ENCODE measurements at regions not wholly inside any gene's neighbourhood (a gene's known extent, or its start where the extent isn't known, plus 50 kb on each side); places are given as distances from the start of the nearest gene placed in this dataset.

DNA sequence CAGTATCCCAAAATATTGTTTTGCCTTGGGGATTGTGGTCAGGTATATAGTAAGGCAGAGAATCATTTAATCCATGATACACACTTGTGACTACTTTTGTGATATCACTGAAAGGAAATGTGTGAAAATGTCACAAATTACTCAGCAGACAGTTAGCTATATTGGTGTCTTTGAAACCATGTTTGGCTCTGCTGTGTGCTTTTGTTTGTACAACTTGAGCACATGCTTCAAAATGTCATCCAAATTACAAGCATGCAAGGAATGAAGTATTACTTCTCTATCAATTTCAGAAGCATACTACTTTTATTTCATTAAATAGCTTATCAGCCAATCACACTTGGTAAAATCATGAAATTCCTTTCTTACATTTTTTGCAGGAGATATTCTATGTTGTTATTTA lies 619.0 kb upstream of the AGTR1 start:
- intact Hi-C loops (cut with DNase I), result no loop called here
- no peak for DNase-seq
- no peaks in the 10 kb centered on the region for H3K36me3 ChIP-seq (ENCODE audit: control insufficient read depth in 2 of 3, insufficient read depth in 3 of 3, low read length in 3 of 3)

DNA sequence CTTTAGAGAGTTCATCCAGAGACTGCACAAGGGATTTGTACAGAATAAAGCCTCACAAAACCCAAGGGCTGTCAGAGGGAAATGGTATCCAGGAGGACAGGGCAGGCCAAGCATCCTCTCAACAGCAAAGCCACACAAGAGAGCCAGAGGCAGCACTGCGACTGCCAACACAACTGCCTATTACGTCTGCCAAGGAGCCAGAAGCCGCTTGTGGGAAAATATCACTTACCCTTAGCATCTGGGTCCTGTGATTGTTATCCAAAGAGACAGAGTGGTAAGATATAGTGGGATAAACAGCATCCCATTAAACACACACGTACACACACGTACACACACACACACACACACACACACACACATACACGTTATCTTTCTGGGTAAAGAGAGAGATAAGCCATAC lies 618.3 kb upstream of the AGTR1 start:
- no peak for FAIRE-seq
- H3K9me3 ChIP-seq (ENCODE audit: control insufficient read depth in 2 of 3, insufficient read depth in 1 of 3, low read length in 3 of 3), result no peaks in the 10 kb centered on the region
- H3K4me1 ChIP-seq (ENCODE audit: control insufficient read depth in 2 of 3, insufficient read depth in 2 of 3, low read depth in 1 of 3, low read length in 3 of 3), result no peaks in the 10 kb centered on the region
- no peak for DNase-seq
- no peak overlapping the region for H3K9ac ChIP-seq (ENCODE audit: low read length in 3 of 3)
- intact Hi-C loops (cut with DNase I), result no loop called here
- TF ChIP-seq, protein P1, sequence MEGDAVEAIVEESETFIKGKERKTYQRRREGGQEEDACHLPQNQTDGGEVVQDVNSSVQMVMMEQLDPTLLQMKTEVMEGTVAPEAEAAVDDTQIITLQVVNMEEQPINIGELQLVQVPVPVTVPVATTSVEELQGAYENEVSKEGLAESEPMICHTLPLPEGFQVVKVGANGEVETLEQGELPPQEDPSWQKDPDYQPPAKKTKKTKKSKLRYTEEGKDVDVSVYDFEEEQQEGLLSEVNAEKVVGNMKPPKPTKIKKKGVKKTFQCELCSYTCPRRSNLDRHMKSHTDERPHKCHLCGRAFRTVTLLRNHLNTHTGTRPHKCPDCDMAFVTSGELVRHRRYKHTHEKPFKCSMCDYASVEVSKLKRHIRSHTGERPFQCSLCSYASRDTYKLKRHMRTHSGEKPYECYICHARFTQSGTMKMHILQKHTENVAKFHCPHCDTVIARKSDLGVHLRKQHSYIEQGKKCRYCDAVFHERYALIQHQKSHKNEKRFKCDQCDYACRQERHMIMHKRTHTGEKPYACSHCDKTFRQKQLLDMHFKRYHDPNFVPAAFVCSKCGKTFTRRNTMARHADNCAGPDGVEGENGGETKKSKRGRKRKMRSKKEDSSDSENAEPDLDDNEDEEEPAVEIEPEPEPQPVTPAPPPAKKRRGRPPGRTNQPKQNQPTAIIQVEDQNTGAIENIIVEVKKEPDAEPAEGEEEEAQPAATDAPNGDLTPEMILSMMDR (IDR thresholded peaks at IDR 0.05; ENCODE audit: borderline replicate concordance, extremely low read depth, insufficient read depth), result no peak
- H3K36me3 ChIP-seq (ENCODE audit: control insufficient read depth in 2 of 3, insufficient read depth in 3 of 3, low read length in 3 of 3), result no peaks in the 10 kb centered on the region
- H3K27ac ChIP-seq (ENCODE audit: low read depth in 2 of 2, low read length in 2 of 2), result no peak overlapping the region
- H3K27me3 ChIP-seq (ENCODE audit: control insufficient read depth, insufficient read depth, low read length), result no peaks in the 10 kb centered on the region
- H3K4me3 ChIP-seq (ENCODE audit: low read length in 3 of 3), result no peak overlapping the region

More for the DNA sequence above, 619.0 kb upstream of the AGTR1 start:
- Histone ChIP-seq H3K4me3 (ENCODE audit: low read length in 3 of 3) (no peak overlapping the region), H3K27me3 (ENCODE audit: control insufficient read depth, insufficient read depth, low read length) (no peaks in the 10 kb centered on the region), H3K27ac (ENCODE audit: low read depth in 2 of 2, low read length in 2 of 2) (no peak overlapping the region), H3K9me3 (ENCODE audit: control insufficient read depth in 2 of 3, insufficient read depth in 1 of 3, low read length in 3 of 3) (no peaks in the 10 kb centered on the region), H3K9ac (ENCODE audit: low read length in 3 of 3) (no peak overlapping the region), H3K4me1 (ENCODE audit: control insufficient read depth in 2 of 3, insufficient read depth in 2 of 3, low read depth in 1 of 3, low read length in 3 of 3) (no peaks in the 10 kb centered on the region)
- FAIRE-seq, result no peak
- TF ChIP-seq, protein P1 (IDR thresholded peaks at IDR 0.05; ENCODE audit: borderline replicate concordance, extremely low read depth, insufficient read depth), result no peak

DNA sequence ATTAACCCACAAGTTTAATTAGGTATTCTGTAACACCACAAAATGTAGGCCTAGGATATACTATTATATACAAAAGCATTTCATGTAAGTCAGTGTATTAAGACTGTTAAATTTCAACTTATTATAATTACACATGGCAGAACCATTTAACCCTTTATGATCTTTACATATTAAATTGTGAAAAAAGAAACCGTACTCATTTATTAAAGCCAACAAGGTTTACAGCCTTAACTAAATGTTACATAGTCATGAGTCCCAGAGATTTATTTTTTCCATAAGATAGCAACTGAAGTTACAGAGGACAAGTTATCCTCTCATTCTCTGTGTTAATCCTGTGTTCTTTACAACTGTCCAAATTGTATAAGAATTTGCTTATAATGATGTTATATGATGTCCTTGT lies 615.8 kb upstream of the AGTR1 start:
- no peaks in the 10 kb centered on the region for H3K36me3 ChIP-seq (ENCODE audit: control insufficient read depth in 2 of 3, insufficient read depth in 3 of 3, low read length in 3 of 3)
- intact Hi-C loops (cut with DNase I), result no loop called here
- DNase-seq (no peak), FAIRE-seq (no peak)
- no peak overlapping the region for H3K27ac ChIP-seq (ENCODE audit: low read depth in 2 of 2, low read length in 2 of 2)
- H3K27me3 ChIP-seq (ENCODE audit: control insufficient read depth, insufficient read depth, low read length), result no peaks in the 10 kb centered on the region
- H3K4me3 ChIP-seq (ENCODE audit: low read length in 3 of 3), result no peak overlapping the region
- TF ChIP-seq, protein P1 (IDR thresholded peaks at IDR 0.05; ENCODE audit: borderline replicate concordance, extremely low read depth, insufficient read depth), result no peak
- no peak overlapping the region for H3K9ac ChIP-seq (ENCODE audit: low read length in 3 of 3)
- H3K4me1 ChIP-seq (ENCODE audit: control insufficient read depth in 2 of 3, insufficient read depth in 2 of 3, low read depth in 1 of 3, low read length in 3 of 3), result no peaks in the 10 kb centered on the region
- no peaks in the 10 kb centered on the region for H3K9me3 ChIP-seq (ENCODE audit: control insufficient read depth in 2 of 3, insufficient read depth in 1 of 3, low read length in 3 of 3)
